OCI-LY7 (cell line): ENCODE measurements at regions not wholly inside any gene's neighbourhood (a gene's known extent, or its start where the extent isn't known, plus 50 kb on each side); places are given as distances from the start of the nearest gene placed in this dataset.

Experiments
- BruUV-seq: library from RNA; stranded (reverse); fragments of 400-500 nt; replicated peaks from 2 replicates; lab custom pipeline; 2021; lab: Mats Ljungman, UMichigan
- CTCF ChIA-PET: fragments of 300-600 bp; sonication (Branson Sonifier 250); formaldehyde crosslinking; loops from one replicate; lab custom pipeline; 2022; ENCODE audit warnings: antibody characterized with exemption; ENCODE audit not compliant: unreplicated experiment; lab: Charles Lee
- POLR2A ChIA-PET: fragments of 300-600 bp; sonication (Branson Sonifier 250); formaldehyde crosslinking; loops from one replicate; lab custom pipeline; 2022; ENCODE audit warnings: antibody characterized with exemption; lab: Charles Lee
- DNase-seq: peaks from one replicate; pipeline ENCODE4 v3.0.0-alpha.2; 2015; ENCODE audit warnings: low spot score
- H2AFZ ChIP-seq: fragments of 200-600 bp; sonication (generic), shearing (Covaris generic); 2 replicates; pipeline ENCODE4 v1.6.1; 2014; ENCODE audit warnings: mild to moderate bottlenecking, antibody characterized with exemption, low read length, moderate library complexity
- H3K27ac ChIP-seq: fragments of 200-600 bp; sonication (generic); 2 replicates; pipeline ENCODE4 v1.5.1; 2014; ENCODE audit warnings: mixed run types, low read depth, mild to moderate bottlenecking, moderate library complexity, low read length, inconsistent platforms; ENCODE audit not compliant: poor library complexity, severe bottlenecking
- H3K36me3 ChIP-seq: fragments of 200-600 bp; sonication (generic); 2 replicates; pipeline ENCODE4 v1.6.1; 2014; ENCODE audit warnings: mild to moderate bottlenecking, antibody characterized with exemption, low read length, moderate library complexity, mixed read lengths; ENCODE audit not compliant: insufficient read depth
- H3K4me1 ChIP-seq: fragments of 200-600 bp; sonication (generic); 2 replicates; pipeline ENCODE4 v1.5.1; 2014; ENCODE audit warnings: mild to moderate bottlenecking, low read length; ENCODE audit not compliant: insufficient read depth, poor library complexity, severe bottlenecking
- H3K4me2 ChIP-seq: fragments of 200-600 bp; sonication (generic); 2 replicates; pipeline ENCODE4 v1.6.1; 2014; ENCODE audit warnings: mild to moderate bottlenecking, low read length
- H3K4me3 ChIP-seq: fragments of 200-600 bp; sonication (generic); 2 replicates; pipeline ENCODE4 v1.5.1; 2014; ENCODE audit warnings: mild to moderate bottlenecking, low read depth, low read length; ENCODE audit not compliant: poor library complexity, severe bottlenecking
- H3K79me2 ChIP-seq: fragments of 200-600 bp; sonication (generic); 2 replicates; pipeline ENCODE4 v1.6.1; 2016; ENCODE audit warnings: low read depth, mild to moderate bottlenecking, low read length, moderate library complexity, mixed read lengths; ENCODE audit not compliant: insufficient read depth
- H3K9me2 ChIP-seq: fragments of 200-600 bp; sonication (generic); 2 replicates; pipeline ENCODE4 v1.6.1; 2016; ENCODE audit warnings: mild to moderate bottlenecking, low read length, mixed read lengths; ENCODE audit not compliant: insufficient read depth
- H3K9me3 ChIP-seq: fragments of 200-600 bp; sonication (generic); 2 replicates; pipeline ENCODE4 v1.6.1; 2014; ENCODE audit warnings: mild to moderate bottlenecking, mixed run types, low read length, mixed read lengths
- H4K20me1 ChIP-seq: fragments of 200-600 bp; sonication (generic); 2 replicates; pipeline ENCODE4 v1.6.1; 2014; ENCODE audit warnings: mild to moderate bottlenecking, antibody characterized with exemption, low read length, moderate library complexity, mixed read lengths; ENCODE audit not compliant: insufficient read depth
- CTCF ChIP-seq: fragments of 200-600 bp; sonication (generic); conservative IDR thresholded peaks from 2 replicates; pipeline ENCODE4 v1.5.1; 2014; ENCODE audit warnings: mild to moderate bottlenecking, antibody characterized with exemption, low read length, moderate library complexity, mixed read lengths
- EZH2phosphoT487 ChIP-seq: fragments of 200-600 bp; sonication (generic); IDR thresholded peaks from 2 replicates; pipeline ENCODE4 v1.6.1; 2018; ENCODE audit warnings: low read depth, borderline replicate concordance, mild to moderate bottlenecking, mixed run types, antibody characterized with exemption, low read length, moderate library complexity, mixed read lengths
- intact Hi-C: fragments of 100-400 bp; cut with micrococcal nuclease; formaldehyde crosslinking; loops from one replicate; pipeline ENCODE4 v1.10.0; 2022; ENCODE audit not compliant: unreplicated experiment

GRCh38 chr2:105546628-105546974 is 147.8 kb upstream of the FHL2 start:
- Histone ChIP-seq H3K4me1 (no peaks in the 10 kb centered on the region), H3K79me2 (no peaks in the 10 kb centered on the region), H3K36me3 (no peaks in the 10 kb centered on the region), H3K9me3 (no peaks in the 10 kb centered on the region), H3K27ac (no peak overlapping the region), H3K9me2 (no peaks in the 10 kb centered on the region), H4K20me1 (no peaks in the 10 kb centered on the region), H3K4me2 (no peak overlapping the region), H2AFZ (no peak overlapping the region), H3K4me3 (no peak overlapping the region)
- intact Hi-C loops = no loop called here
- ChIA-PET CTCF (no interaction called here), POLR2A (no interaction called here)
- no TSS peak for BruUV-seq
- DNase-seq = no peak
- TF ChIP-seq EZH2phosphoT487 (no peak), CTCF (no peak)

- Histone ChIP-seq H2AFZ (no peak overlapping the region), H3K27ac (no peak overlapping the region), H3K9me3 (no peaks in the 10 kb centered on the region), H4K20me1 (no peaks in the 10 kb centered on the region), H3K79me2 (no peaks in the 10 kb centered on the region), H3K4me1 (no peaks in the 10 kb centered on the region), H3K36me3 (no peaks in the 10 kb centered on the region), H3K9me2 (no peaks in the 10 kb centered on the region), H3K4me3 (no peak overlapping the region), H3K4me2 (no peak overlapping the region)
- BruUV-seq = no TSS peak
- intact Hi-C loops = no loop called here
- TF ChIP-seq EZH2phosphoT487 = no peak
- peak; percentile 95 for TF ChIP-seq CTCF
- ChIA-PET CTCF (no interaction called here), POLR2A (no interaction called here)
- DNase-seq = peak; percentile 57
These were observed 147.1 kb upstream of the FHL2 start for GRCh38 chr2:105545730-105546627.

GRCh38 chr2:105544591-105545377 is 145.9 kb upstream of the FHL2 start:
- no peak overlapping the region for H3K4me2 ChIP-seq
- POLR2A ChIA-PET = no interaction called here
- BruUV-seq = no TSS peak

More at GRCh38 chr2:105544591-105545377, 145.9 kb upstream of the FHL2 start:
- no peak overlapping the region for H3K4me3 ChIP-seq
- H3K79me2 ChIP-seq = no peaks in the 10 kb centered on the region
- H4K20me1 ChIP-seq = no peaks in the 10 kb centered on the region
- CTCF ChIA-PET = no interaction called here
- TF ChIP-seq EZH2phosphoT487 (no peak), CTCF (no peak)
- DNase-seq = no peak
- no peaks in the 10 kb centered on the region for H3K36me3 ChIP-seq
- no peak overlapping the region for H3K27ac ChIP-seq
- intact Hi-C loops = no loop called here
- no peaks in the 10 kb centered on the region for H3K4me1 ChIP-seq
- no peaks in the 10 kb centered on the region for H3K9me2 ChIP-seq
- no peak overlapping the region for H2AFZ ChIP-seq
- no peaks in the 10 kb centered on the region for H3K9me3 ChIP-seq
